HG03378 (cell line): ENCODE measurements at regions not wholly inside any gene's neighbourhood (a gene's known extent, or its start where the extent isn't known, plus 50 kb on each side); places are given as distances from the start of the nearest gene placed in this dataset.

ENCODE experiments used
- ATAC-seq: cut with Tn5 transposase; IDR thresholded peaks from one replicate; pipeline ENCODE4 v1.9.1; 2021; ENCODE audit warnings: mild to moderate bottlenecking, moderate library complexity; ENCODE audit not compliant: unreplicated experiment

DNA sequence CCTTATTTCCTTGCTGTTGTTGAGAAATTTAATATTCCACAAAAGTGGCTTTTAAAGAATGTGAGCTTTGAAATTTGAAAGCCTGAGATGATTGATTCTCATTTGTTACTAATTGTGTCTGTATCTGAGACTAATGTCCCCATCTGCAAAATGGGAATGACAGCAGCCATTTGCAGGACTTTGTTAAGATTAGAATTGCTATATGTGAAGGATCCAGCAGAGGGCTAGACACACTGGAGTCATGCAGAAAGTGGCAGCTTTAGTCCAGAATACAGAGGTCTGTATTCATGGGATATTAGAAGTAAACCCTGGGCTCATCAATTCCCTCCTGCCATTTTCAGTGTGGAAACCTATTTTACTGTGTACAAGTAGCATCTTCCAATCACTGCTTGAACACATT, 296.5 kb upstream of the GYPC start:
- ATAC-seq, result peak; percentile 85

GRCh38 chr2:126367361-126367760, 288.6 kb upstream of the GYPC start:
- ATAC-seq, result no peak

DNA sequence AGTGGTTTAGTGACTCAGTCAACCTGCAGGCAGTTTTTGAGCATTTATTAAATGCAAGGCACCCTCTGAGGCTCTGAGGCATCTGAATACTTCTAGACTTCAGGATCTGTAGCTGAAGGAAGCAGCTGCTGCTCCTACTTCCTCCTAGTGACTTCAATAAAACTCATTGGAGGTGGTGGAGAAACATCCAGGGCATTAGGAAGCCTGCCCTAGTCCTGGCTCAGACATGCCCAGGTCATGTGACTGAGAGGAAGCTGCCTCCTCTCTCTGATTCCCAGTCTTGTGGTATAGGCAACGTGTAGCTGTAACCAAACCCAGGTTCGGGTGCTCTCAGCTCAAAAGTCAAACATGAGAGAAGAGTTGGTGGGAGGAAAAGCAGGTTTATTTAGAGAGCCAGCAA, 287.2 kb upstream of the GYPC start:
- no peak for ATAC-seq

GRCh38 chr2:126370201-126370600, 285.8 kb upstream of the GYPC start:
- no peak for ATAC-seq

- no peak for ATAC-seq
Observed at GRCh38 chr2:126372406-126372805, 283.6 kb upstream of the GYPC start.

DNA sequence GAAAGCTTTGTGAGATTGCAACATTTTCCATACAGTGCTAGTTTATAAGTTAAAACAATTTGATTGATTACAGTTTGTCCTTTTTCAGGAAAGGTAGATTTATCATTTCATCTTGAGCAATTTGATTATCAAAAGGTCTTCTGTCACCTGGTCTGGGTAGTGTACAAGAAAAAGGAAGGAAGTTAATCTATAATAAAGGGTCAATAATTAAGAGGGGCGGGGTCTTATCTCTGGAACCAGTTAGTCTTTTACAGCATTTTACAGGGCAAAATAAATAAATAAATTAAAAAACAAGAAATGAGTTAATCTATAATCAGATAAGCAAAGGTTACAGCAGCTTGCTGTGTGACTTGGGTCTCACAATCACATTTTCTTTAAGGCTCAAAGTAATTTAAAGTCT, 277.8 kb upstream of the GYPC start:
- no peak for ATAC-seq

DNA sequence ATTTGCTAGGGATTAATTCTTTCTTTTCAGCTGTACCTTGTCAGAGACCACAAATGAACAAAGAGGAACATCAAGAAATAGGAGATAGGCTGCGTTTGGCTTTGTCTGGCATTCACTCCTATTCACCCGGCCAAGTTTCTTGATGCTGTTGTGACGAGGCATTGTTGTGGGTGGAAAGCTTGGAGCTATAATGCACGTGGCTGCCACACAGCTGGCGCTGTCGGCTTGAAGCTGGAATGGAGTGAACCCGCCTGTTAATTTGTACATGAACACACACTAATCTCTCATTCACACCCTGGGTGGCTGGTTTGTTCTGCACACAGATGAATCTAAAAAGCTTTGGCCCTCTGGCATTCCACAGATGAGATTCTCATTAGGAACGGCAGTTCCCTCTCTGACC, 274.9 kb upstream of the GYPC start:
- ATAC-seq, result no peak

GRCh38 chr2:126382998-126383397, 273.0 kb upstream of the GYPC start:
- no peak for ATAC-seq

DNA sequence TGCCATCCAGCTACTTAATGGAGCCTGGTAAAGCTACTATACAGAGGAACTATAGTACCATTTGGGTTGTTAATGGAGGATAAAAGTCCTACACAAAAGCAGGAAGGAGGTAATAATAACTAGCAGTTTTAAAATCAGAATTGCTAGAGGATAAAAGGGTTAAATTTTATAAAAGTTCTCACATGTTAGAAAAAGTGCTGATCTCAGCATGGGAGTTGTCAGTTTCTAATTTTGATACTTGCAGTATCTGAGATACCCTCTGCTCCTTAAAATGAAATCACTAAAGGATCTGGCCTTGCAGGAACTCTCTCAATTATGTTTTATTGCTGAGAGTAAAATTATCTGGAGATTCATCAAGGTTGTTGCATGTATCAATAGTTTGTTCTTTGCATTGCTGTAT, 272.2 kb upstream of the GYPC start:
- no peak for ATAC-seq

- ATAC-seq, result no peak
Observed at GRCh38 chr2:126385441-126385840, 270.5 kb upstream of the GYPC start.

GRCh38 chr2:126385983-126386382, 270.0 kb upstream of the GYPC start:
- ATAC-seq, result no peak

- ATAC-seq, result no peak
Observed at GRCh38 chr2:126389446-126389845, 266.5 kb upstream of the GYPC start.

DNA sequence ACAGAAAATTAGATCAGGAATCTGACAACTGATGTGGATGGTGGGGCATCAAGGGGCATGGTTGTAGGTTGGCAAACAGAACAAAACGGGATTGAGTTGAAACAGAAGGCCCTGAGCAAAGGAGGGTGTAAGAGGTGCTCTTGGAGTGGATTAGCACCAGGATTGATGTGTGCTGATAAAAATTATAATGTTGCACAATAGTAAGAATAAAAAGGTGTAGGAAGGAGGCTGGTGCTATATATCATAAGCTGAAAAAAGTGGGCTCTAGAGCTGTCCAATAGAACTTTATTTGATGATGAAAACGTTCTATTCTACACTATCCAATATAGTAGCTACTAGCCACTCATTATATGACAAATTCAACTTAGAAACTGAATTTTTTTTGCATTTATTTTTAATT, 263.1 kb upstream of the GYPC start:
- ATAC-seq, result no peak

DNA sequence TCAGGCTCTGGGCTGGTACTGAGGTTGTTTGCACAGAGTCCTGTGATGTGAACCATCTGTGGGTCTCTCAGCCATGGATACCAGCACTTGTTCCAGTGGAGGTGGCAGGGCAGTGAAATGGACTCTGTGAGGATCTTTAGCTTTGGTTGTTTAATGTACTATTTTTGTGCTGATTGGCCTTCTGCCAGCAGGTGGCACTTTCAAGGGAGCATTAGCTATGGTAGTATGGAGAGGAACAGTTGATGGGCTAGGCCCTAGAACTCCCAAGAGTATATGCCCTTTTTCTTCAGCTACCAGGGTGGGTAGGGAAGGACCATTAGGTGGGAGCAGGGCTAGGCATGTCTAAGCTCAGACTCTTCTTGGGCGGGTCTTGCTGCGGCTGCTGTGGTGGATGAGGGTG, 257.0 kb upstream of the GYPC start:
- peak; percentile 55 for ATAC-seq

DNA sequence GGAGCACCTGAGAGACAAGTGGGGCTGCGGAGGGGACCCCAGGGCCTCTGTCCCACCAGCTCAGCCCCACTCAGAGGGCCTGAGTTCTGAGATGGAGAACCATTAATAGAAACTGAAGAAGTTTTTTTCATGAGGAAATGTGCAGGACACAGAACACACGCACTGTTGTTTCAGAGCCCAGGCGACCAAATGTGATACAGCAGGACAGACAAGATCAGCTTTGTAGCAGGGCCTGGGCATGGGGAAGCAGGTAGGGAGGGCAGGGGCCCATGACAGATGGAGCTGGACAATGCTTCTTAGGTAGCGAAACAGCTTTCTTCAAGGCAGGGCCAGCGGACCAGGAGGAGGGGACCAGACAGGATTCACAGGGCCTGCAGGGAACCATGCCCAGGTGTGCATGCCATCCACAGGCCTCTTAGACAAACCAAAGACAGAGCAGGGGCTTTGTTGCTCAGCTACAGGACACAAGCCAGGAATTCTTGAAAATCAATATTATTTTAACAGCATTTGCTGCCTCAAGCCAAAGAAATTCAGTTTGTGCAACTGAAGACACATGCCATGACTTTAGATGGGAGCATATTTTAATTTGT, 252.8 kb upstream of the GYPC start:
- ATAC-seq, result no peak

- no peak for ATAC-seq
Observed at GRCh38 chr2:126406267-126406666, 249.7 kb upstream of the GYPC start.

DNA sequence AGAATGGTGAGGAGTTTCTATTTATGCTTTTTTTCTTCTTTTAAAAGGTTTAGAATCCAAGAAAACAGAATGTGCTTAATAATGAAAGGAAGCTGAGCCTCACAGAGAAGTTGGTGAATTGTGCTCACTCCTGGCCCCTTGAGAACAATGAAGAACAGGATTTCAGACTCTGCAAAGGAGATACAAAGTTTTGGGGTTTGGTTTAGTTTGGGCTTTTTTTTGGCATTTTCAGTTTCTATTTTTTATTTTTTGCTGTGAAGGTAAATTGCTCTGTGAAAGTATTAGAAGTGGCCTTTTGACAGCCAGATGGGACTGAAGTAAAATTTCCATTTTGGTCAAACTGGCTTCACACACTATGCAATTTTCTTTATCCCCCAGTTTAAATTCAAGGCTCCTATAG, 247.3 kb upstream of the GYPC start:
- ATAC-seq, result no peak

- ATAC-seq, result no peak
Observed at GRCh38 chr2:126409850-126410249, 246.1 kb upstream of the GYPC start.

- ATAC-seq, result peak; percentile 81
Observed at GRCh38 chr2:126413079-126413478, 242.9 kb upstream of the GYPC start.

GRCh38 chr2:126419403-126419802, 236.6 kb upstream of the GYPC start:
- ATAC-seq, result no peak

DNA sequence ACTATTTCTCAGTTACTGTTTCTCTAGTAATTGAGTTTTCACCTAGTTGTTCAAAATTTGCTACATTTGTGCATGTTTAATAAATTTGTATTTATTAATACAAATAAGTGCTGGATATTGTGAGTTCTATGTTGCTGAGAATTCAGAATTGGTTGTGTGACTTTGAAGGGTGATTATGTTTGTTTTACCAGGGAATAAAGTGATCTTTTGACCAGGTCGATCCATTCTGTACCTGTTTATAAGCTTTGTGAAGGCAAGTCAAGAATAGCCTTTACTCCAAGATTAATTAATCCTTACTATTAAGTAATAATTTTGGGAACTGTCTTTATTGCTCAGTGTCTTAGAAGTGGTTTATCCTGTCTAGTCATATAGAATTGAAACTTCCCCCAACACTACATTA, 230.0 kb upstream of the GYPC start:
- no peak for ATAC-seq

GRCh38 chr2:126429103-126429502, 226.9 kb upstream of the GYPC start:
- ATAC-seq, result no peak

DNA sequence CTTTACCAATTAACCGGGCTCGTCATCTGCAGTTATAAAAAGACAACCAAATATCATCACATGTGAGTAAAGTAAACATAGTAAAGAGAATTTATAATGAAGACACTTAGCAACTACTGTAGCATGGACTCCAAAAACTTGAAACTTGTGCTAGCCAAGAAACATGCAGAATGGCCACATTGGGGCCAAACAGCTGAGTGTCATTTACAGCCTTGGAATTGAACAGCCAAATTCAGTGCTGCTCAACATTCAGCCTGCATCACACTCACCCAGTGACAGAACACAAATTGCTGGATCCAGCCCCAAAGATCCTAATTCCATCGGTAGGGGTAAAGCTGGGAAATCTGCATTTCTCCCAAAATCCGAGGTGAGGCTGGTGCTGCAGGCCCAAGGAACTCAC, 224.8 kb upstream of the GYPC start:
- no peak for ATAC-seq

DNA sequence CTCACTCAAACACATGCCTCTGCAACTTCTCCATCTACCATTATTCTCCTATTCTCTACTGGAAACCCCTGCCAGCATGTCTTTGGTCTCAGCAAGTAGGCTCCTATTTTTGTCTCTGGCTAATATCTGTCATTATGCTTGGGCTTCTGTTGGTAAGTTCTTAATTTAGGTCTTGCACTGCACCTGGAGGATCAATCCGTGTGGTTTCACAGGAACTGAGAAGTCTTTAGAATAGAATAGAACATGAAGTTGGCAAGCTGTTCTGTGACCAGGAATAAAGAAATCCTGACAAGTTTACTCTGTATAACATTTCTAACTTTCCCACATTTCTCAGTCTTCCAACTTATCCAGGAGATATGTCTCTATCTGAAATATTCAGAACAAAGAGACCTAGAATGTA, 219.5 kb upstream of the GYPC start:
- ATAC-seq, result no peak
